IPS DF 19.7 (cell line): ENCODE measurements at regions not wholly inside any gene's neighbourhood (a gene's known extent, or its start where the extent isn't known, plus 50 kb on each side); places are given as distances from the start of the nearest gene placed in this dataset.

Experiments used
- DNase-seq: peaks from one replicate; pipeline ENCODE4 v3.0.0-alpha.2; 2013; ENCODE audit warnings: low read depth, low spot score

GRCh38 chr2:195606179-195606578 is 50.8 kb upstream of the SLC39A10 start:
- DNase-seq = no peak

GRCh38 chr2:195604706-195605105 is 52.3 kb upstream of the SLC39A10 start:
- no peak for DNase-seq

- no peak for DNase-seq
Measured at GRCh38 chr2:195603998-195604397, 53.0 kb upstream of the SLC39A10 start.

GRCh38 chr2:195603408-195603807 is 53.6 kb upstream of the SLC39A10 start:
- DNase-seq = no peak

GRCh38 chr2:195602687-195603086 is 54.3 kb upstream of the SLC39A10 start:
- DNase-seq = no peak

GRCh38 chr2:195601361-195601760 is 55.7 kb upstream of the SLC39A10 start:
- no peak for DNase-seq

GRCh38 chr2:195600778-195601177 is 56.2 kb upstream of the SLC39A10 start:
- DNase-seq = no peak

GRCh38 chr2:195596840-195597239 is 60.2 kb upstream of the SLC39A10 start:
- DNase-seq = no peak

GRCh38 chr2:195595825-195596224 is 61.2 kb upstream of the SLC39A10 start:
- DNase-seq = no peak

- DNase-seq = no peak
Measured at GRCh38 chr2:195594919-195595694, 61.9 kb upstream of the SLC39A10 start.

- DNase-seq = no peak
Measured at GRCh38 chr2:195594248-195594647, 62.8 kb upstream of the SLC39A10 start.

- DNase-seq = no peak
Measured at GRCh38 chr2:195592105-195592504, 64.9 kb upstream of the SLC39A10 start.

GRCh38 chr2:195590861-195591205 is 66.2 kb upstream of the SLC39A10 start:
- DNase-seq = no peak

- DNase-seq = no peak
Measured at GRCh38 chr2:195590199-195590860, 66.7 kb upstream of the SLC39A10 start.

- DNase-seq = no peak
Measured at GRCh38 chr2:195587966-195588365, 69.1 kb upstream of the SLC39A10 start.

- peak; percentile 42 for DNase-seq
Measured at GRCh38 chr2:195586062-195586714, 70.8 kb upstream of the SLC39A10 start.

- no peak for DNase-seq
Measured at GRCh38 chr2:195582188-195582587, 74.8 kb upstream of the SLC39A10 start.

- DNase-seq = no peak
Measured at GRCh38 chr2:195579776-195580555, 77.1 kb upstream of the SLC39A10 start.

GRCh38 chr2:195575879-195576401 is 81.1 kb upstream of the SLC39A10 start:
- no peak for DNase-seq

GRCh38 chr2:195575016-195575415 is 82.0 kb upstream of the SLC39A10 start:
- no peak for DNase-seq

- DNase-seq = no peak
Measured at GRCh38 chr2:195574312-195574711, 82.7 kb upstream of the SLC39A10 start.
